ENCODE measurements at regions not wholly inside any gene's neighbourhood (a gene's known extent, or its start where the extent isn't known, plus 50 kb on each side); places are given as distances from the start of the nearest gene placed in this dataset.
"Not testable (repeated sequence)": the region's sequence is repeated elsewhere in the genome, so short reads cannot be mapped to it uniquely, and the experiment has no call there.

DNA sequence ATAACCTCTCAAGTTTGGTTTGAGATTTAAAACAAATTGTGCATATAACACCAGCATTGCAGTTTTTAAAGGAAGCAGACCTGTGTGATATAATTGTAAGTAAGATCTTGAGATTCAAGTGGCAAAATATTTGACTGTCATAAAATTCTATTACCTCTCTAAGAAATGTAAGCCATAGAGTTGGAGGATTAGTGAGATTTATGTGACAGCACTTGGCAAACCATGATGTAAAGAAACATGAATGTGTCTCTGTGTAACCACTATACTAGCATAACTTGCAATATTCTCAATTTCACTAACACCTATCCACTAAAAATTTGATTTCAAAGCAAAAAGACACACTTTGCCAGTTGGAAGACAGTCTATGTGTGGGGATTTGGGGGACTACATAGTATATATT is 190.2 kb upstream of the SSTR4 start:
- TF ChIP-seq, protein P1, sequence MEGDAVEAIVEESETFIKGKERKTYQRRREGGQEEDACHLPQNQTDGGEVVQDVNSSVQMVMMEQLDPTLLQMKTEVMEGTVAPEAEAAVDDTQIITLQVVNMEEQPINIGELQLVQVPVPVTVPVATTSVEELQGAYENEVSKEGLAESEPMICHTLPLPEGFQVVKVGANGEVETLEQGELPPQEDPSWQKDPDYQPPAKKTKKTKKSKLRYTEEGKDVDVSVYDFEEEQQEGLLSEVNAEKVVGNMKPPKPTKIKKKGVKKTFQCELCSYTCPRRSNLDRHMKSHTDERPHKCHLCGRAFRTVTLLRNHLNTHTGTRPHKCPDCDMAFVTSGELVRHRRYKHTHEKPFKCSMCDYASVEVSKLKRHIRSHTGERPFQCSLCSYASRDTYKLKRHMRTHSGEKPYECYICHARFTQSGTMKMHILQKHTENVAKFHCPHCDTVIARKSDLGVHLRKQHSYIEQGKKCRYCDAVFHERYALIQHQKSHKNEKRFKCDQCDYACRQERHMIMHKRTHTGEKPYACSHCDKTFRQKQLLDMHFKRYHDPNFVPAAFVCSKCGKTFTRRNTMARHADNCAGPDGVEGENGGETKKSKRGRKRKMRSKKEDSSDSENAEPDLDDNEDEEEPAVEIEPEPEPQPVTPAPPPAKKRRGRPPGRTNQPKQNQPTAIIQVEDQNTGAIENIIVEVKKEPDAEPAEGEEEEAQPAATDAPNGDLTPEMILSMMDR (IDR thresholded peaks at IDR 0.05) = no peak
- H3K36me3 ChIP-seq = no peaks in the 10 kb centered on the region
- H3K27ac ChIP-seq = no peak overlapping the region
- H3K9me3 ChIP-seq = no peaks in the 10 kb centered on the region
- peaks cover 6% of the 10 kb centered on the region for H3K4me1 ChIP-seq
- no peak overlapping the region for H3K4me3 ChIP-seq
- no peak for ATAC-seq
- no peaks in the 10 kb centered on the region for H3K27me3 ChIP-seq
- no peak for DNase-seq
- intact Hi-C loops (cut with DNase I) = no loop called here

DNA sequence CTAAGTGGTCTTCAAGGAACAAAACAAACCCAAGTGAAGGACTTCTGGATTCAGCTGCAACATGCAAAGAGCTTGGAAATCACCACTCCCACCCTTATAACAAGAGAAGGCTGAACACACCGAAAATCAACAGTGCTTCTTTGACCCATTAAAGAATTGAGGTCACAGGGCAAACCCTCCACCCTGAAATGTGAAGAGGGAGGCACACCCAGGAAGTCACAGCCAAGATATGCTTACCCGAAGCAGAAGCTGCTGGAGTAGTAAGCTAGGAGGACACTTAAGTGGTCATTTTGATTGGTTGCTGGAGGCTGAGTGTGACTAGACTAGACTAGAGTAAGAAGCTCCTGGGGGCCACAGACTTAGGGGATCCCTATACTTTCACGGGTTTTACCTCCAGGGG is 188.2 kb upstream of the SSTR4 start:
- intact Hi-C loops (cut with DNase I) = no loop called here
- H3K27me3 ChIP-seq = no peaks in the 10 kb centered on the region
- H3K36me3 ChIP-seq = no peaks in the 10 kb centered on the region
- H3K9me3 ChIP-seq = no peaks in the 10 kb centered on the region
- no peak overlapping the region for H3K27ac ChIP-seq
- TF ChIP-seq, protein P1 (IDR thresholded peaks at IDR 0.05) = no peak
- no peak for ATAC-seq
- DNase-seq = no peak
- no peak overlapping the region for H3K4me3 ChIP-seq
- H3K4me1 ChIP-seq = no peaks in the 10 kb centered on the region

DNA sequence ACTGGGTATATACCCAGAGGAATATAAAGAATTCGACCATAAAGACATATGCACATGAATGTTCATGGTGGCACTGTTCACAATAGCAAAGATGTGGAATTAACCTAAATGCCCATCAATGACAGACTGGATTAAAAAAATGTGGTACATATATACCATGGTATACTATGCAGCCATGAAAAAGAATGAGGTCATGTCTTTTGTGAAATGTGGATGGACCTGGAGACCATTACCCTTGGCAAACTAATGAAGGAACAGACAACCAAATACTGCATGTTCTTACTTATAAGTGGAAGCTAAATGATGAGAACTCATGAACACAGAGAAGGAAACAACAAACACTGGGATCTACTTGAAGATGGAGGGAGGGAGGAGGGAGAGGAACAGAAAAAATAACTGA is 186.7 kb upstream of the SSTR4 start:
- H3K9me3 ChIP-seq = no peaks in the 10 kb centered on the region
- no peaks in the 10 kb centered on the region for H3K27me3 ChIP-seq
- ATAC-seq = no peak
- no peak overlapping the region for H3K4me3 ChIP-seq
- DNase-seq = no peak
- intact Hi-C loops (cut with DNase I) = no loop called here
- H3K27ac ChIP-seq = no peak overlapping the region
- TF ChIP-seq, protein P1 (IDR thresholded peaks at IDR 0.05) = no peak
- no peaks in the 10 kb centered on the region for H3K4me1 ChIP-seq
- no peaks in the 10 kb centered on the region for H3K36me3 ChIP-seq

DNA sequence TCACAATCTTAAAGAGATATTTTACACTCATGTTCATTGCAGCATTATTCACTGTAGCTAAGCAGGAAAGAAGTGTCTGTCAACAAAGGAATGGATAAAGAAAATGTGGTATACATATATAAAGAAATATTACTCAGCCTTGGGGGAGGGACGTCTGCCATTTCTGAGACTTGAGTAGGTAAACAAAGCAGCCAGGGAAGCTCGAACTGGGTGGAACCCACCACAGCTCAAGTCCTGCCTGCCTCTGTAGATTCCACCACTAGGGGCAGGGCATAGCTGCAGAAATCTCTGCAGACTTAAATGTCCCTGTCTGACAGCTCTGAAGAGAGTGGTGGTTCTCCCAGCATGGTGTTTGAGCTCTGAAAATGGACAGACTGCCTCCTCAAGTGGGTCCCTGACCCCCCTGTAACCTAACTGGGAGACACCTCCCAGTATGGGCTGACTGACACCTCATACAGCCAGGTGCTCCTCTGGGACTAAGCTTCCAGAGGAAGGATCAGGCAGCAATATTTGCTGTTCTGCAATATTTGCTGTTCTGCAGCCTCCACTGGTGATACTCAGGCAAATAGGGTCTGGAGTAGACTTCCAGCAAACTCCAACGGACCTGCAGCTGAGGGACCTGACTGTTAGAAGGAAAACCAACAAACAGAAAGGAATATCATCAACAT is 183.3 kb upstream of the SSTR4 start:
- TF ChIP-seq, protein P1 (IDR thresholded peaks at IDR 0.05) = peak; percentile 67
- H3K27me3 ChIP-seq; H3K36me3 ChIP-seq; H3K9me3 ChIP-seq; DNase-seq; intact Hi-C loops (cut with DNase I); H3K27ac ChIP-seq; H3K4me3 ChIP-seq; H3K4me1 ChIP-seq: not testable (repeated sequence)
- ATAC-seq = peak; percentile 55

DNA sequence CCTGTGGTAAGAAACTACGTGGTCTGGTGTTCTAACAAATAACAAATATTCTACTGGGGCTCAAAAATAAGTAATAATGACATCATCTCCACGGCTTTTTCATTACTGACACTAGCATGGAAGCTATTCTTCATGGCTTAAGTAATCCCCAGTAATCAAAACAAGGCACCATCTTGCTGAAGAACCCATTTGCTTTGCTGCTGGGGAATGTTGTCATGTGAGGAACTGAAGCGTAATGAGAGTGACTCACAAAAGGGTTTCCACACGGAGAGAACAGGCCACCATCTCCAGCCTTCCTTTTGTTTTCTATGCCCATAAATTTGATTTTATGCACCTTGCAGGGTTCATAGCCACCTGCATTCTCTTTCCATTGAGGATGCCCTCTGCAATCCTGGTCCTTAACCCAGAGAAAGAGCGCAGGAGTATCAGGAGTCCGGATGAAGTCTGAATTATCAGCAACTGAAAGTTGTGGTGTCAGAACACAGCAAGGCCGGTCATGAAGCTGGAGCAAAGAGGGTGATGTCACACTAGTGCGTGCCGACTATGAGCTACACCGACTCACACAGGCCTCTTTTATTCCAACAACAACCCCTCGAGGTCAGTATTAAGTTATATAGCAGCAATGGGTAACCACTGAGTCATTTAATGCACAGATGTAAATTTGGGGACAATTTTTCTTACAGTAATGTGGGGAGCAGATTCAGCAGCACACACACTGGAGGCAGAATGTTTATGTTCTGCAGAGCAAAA is 173.7 kb upstream of the SSTR4 start:
- H3K36me3 ChIP-seq = no peaks in the 10 kb centered on the region
- H3K27ac ChIP-seq = peak overlapping the region; percentile 14
- intact Hi-C loops (cut with DNase I) = no loop called here
- H3K4me1 ChIP-seq = peaks cover 3% of the 10 kb centered on the region
- ATAC-seq (no peak), DNase-seq (no peak)
- no peaks in the 10 kb centered on the region for H3K9me3 ChIP-seq
- H3K27me3 ChIP-seq = no peaks in the 10 kb centered on the region
- TF ChIP-seq, protein P1 (IDR thresholded peaks at IDR 0.05) = no peak
- H3K4me3 ChIP-seq = no peak overlapping the region
